SK-N-SH (cell line): ENCODE measurements at regions not wholly inside any gene's neighbourhood (a gene's known extent, or its start where the extent isn't known, plus 50 kb on each side); places are given as distances from the start of the nearest gene placed in this dataset.

Experiments
- CHD2 ChIP-seq: fragments of 150-350 bp; IDR thresholded peaks from 2 replicates; pipeline ENCODE4 v1.6.1; 2018; ENCODE audit warnings: low read length; ENCODE audit not compliant: partially characterized antibody
- CTCF ChIP-seq: fragments of 200-600 bp; sonication (generic); IDR thresholded peaks from 2 replicates; pipeline ENCODE4 v1.6.1; 2017; ENCODE audit warnings: antibody characterized with exemption, mild to moderate bottlenecking, moderate library complexity
- EP300 ChIP-seq, 2 experiments: IDR thresholded peaks; 2 replicates each; pipeline versions ENCODE4 v1.4.0 to v1.6.1; 2012; ENCODE audit warnings: borderline replicate concordance in 1 of 2, low read depth in 1 of 2, low read length in 1 of 2
- MAX ChIP-seq: IDR thresholded peaks from 2 replicates; pipeline ENCODE4 v1.4.0; 2012; ENCODE audit warnings: low read depth
- POLR2AphosphoS5 ChIP-seq: IDR thresholded peaks from 2 replicates; pipeline ENCODE4 v1.6.1; 2012; ENCODE audit warnings: low read depth, low read length
- REST ChIP-seq: IDR thresholded peaks from 2 replicates; pipeline ENCODE4 v1.6.1; 2012; ENCODE audit warnings: mild to moderate bottlenecking, low read depth, low read length, moderate library complexity
- RFX5 ChIP-seq: IDR thresholded peaks from 2 replicates; pipeline ENCODE4 v1.6.1; 2012; ENCODE audit warnings: mild to moderate bottlenecking, improper control_type of control experiment, low read length
- SMC3 ChIP-seq: IDR thresholded peaks from 2 replicates; pipeline ENCODE4 v1.6.1; 2012; ENCODE audit warnings: low read depth, low read length, improper control_type of control experiment
- TAF1 ChIP-seq: IDR thresholded peaks from 2 replicates; pipeline ENCODE4 v1.6.1; 2012; ENCODE audit warnings: low read depth, mild to moderate bottlenecking, low read length, moderate library complexity, borderline replicate concordance
- TEAD4 ChIP-seq: IDR thresholded peaks from 2 replicates; pipeline ENCODE4 v1.4.0; 2012; ENCODE audit warnings: mild to moderate bottlenecking, borderline replicate concordance; ENCODE audit not compliant: insufficient read depth
- USF1 ChIP-seq: IDR thresholded peaks from 2 replicates; pipeline ENCODE4 v1.4.0; 2012; ENCODE audit warnings: low read depth, borderline replicate concordance
- USF2 ChIP-seq: fragments of 150-350 bp; IDR thresholded peaks from 2 replicates; pipeline ENCODE4 v1.6.1; 2017; ENCODE audit warnings: antibody characterized with exemption, low read length, low read depth, borderline replicate concordance

- no peak for TF ChIP-seq RFX5
- no peak for TF ChIP-seq CTCF
- no peak for TF ChIP-seq USF2
- no peak for TF ChIP-seq SMC3
- no peak for TF ChIP-seq TAF1
- TF ChIP-seq CHD2 = no peak
- TF ChIP-seq USF1 = no peak
- TF ChIP-seq POLR2AphosphoS5 = no peak
- TF ChIP-seq TEAD4 = no peak
- no peak for TF ChIP-seq REST
- TF ChIP-seq MAX = no peak
- TF ChIP-seq EP300 (IDR thresholded peaks at IDR 0.05; ENCODE audit: borderline replicate concordance in 1 of 2, low read depth in 1 of 2, low read length in 1 of 2) = no peak
These were observed 468.0 kb downstream of the EPM2A start for GRCh38 chr6:145267076-145267867.
